ENCODE measurements at regions not wholly inside any gene's neighbourhood (a gene's known extent, or its start where the extent isn't known, plus 50 kb on each side); places are given as distances from the start of the nearest gene placed in this dataset.

- H3K27ac ChIP-seq (ENCODE audit: extremely low read length, insufficient read depth, low read length), result no peak overlapping the region
- TF ChIP-seq TRIM22 (IDR thresholded peaks at IDR 0.05), result no peak
- TF ChIP-seq, protein P1, sequence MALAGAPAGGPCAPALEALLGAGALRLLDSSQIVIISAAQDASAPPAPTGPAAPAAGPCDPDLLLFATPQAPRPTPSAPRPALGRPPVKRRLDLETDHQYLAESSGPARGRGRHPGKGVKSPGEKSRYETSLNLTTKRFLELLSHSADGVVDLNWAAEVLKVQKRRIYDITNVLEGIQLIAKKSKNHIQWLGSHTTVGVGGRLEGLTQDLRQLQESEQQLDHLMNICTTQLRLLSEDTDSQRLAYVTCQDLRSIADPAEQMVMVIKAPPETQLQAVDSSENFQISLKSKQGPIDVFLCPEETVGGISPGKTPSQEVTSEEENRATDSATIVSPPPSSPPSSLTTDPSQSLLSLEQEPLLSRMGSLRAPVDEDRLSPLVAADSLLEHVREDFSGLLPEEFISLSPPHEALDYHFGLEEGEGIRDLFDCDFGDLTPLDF (CRISPR knock-in tag; IDR thresholded peaks at IDR 0.05), result no peak
- no peak for TF ChIP-seq POLR2A (IDR thresholded peaks at IDR 0.05; ENCODE audit: insufficient read depth in 1 of 2, low read depth in 2 of 2, low read length in 2 of 2)
- TF ChIP-seq AHR (CRISPR knock-in tag; IDR thresholded peaks at IDR 0.05), result no peak
- TF ChIP-seq, protein P2, sequence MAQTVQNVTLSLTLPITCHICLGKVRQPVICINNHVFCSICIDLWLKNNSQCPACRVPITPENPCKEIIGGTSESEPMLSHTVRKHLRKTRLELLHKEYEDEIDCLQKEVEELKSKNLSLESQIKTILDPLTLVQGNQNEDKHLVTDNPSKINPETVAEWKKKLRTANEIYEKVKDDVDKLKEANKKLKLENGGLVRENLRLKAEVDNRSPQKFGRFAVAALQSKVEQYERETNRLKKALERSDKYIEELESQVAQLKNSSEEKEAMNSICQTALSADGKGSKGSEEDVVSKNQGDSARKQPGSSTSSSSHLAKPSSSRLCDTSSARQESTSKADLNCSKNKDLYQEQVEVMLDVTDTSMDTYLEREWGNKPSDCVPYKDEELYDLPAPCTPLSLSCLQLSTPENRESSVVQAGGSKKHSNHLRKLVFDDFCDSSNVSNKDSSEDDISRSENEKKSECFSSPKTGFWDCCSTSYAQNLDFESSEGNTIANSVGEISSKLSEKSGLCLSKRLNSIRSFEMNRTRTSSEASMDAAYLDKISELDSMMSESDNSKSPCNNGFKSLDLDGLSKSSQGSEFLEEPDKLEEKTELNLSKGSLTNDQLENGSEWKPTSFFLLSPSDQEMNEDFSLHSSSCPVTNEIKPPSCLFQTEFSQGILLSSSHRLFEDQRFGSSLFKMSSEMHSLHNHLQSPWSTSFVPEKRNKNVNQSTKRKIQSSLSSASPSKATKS (CRISPR knock-in tag; IDR thresholded peaks at IDR 0.05), result no peak
- TF ChIP-seq ZNF383 (CRISPR knock-in tag; IDR thresholded peaks at IDR 0.05; ENCODE audit: borderline replicate concordance), result no peak
- H4K20me1 ChIP-seq (ENCODE audit: insufficient read depth, low read length), result no peaks in the 10 kb centered on the region
- no peak overlapping the region for H2AFZ ChIP-seq (ENCODE audit: low read length)
- 23% methylated on average over 2 of the region's 2 CpGs for WGBS (ENCODE audit: low lambda C conversion rate)
- intact Hi-C loops (cut with micrococcal nuclease; ENCODE audit: unreplicated experiment) (no loop called here), in situ Hi-C loops (cut with HindIII; ENCODE audit: extremely low pct_ligation_motif_present, low pct_unique_long_range_greater_than_20kb) (no loop called here)
- BruUV-seq (replicated peaks), result no TSS peak
- ChIA-PET CTCF (ENCODE audit: low intra/inter-chr PET ratio, low total read pairs) (no interaction called here), POLR2A (no interaction called here)
- H3K4me3 ChIP-seq (replicated peaks in 1 of 3; ENCODE audit: insufficient read depth in 1 of 3, low read depth in 2 of 3, low read length in 3 of 3), result no peak overlapping the region
- H3K9me3 ChIP-seq (ENCODE audit: low read length), result no peaks in the 10 kb centered on the region
- H3K4me2 ChIP-seq (ENCODE audit: low read depth, low read length), result no peak overlapping the region
- ATAC-seq (no peak), FAIRE-seq (no peak), DNase-seq (ENCODE audit: low spot score) (no peak)
- no peaks in the 10 kb centered on the region for H3K4me1 ChIP-seq (ENCODE audit: insufficient read depth, low read length)
- H3K9ac ChIP-seq (ENCODE audit: insufficient read depth, low read depth, low read length), result no peak overlapping the region
- H3K27me3 ChIP-seq (ENCODE audit: control insufficient read depth in 1 of 2, insufficient read depth in 2 of 2, low read length in 2 of 2), result no peaks in the 10 kb centered on the region
- no peaks in the 10 kb centered on the region for H3K36me3 ChIP-seq (replicated peaks in 1 of 2; ENCODE audit: control insufficient read depth in 1 of 2, insufficient read depth in 2 of 2, low read length in 2 of 2)
- no peaks in the 10 kb centered on the region for H3K79me2 ChIP-seq (ENCODE audit: insufficient read depth, low read length)
Measured at GRCh38 chr17:33730131-33730530, 437.0 kb upstream of the ASIC2 start.

Measured in HepG2 (cell line).